TTC549 (cell line): ENCODE measurements at regions not wholly inside any gene's neighbourhood (a gene's known extent, or its start where the extent isn't known, plus 50 kb on each side); places are given as distances from the start of the nearest gene placed in this dataset.
A peak's percentile ranks its signal among the peaks of the same experiment; 100 is the strongest.

Source experiments
- FAIRE-seq: peaks from 2 replicates; lab custom pipeline; 2012; peaks lifted over from hg19 to GRCh38; lab: Jason Lieb, UNC

- no peak for FAIRE-seq
Measured at GRCh38 chr1:198040880-198041279, 115.9 kb upstream of the NEK7 start.

GRCh38 chr1:198042168-198042567, 114.6 kb upstream of the NEK7 start:
- no peak for FAIRE-seq

GRCh38 chr1:198047913-198048312, 108.9 kb upstream of the NEK7 start:
- no peak for FAIRE-seq

DNA sequence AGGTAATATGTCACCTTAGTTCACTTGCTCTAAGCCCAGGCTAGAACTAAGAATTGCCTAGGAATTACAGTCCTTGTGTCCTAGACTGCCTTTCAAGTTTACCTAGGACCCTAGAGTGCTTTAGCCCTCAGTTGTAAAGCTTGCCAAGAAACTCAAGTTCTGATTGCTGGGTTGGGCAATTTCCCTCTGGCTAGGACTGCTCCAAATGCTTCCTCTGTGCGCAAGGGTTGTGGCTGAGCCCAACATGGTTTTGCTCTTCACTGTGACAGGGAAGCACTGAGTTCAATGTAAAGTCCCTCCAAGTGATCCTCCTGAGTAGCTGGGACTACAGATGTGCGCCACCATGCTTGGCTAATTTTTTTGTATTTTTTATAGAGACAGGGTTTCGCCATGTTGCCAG, 102.3 kb upstream of the NEK7 start:
- no peak for FAIRE-seq

- FAIRE-seq: no peak
Measured at GRCh38 chr1:198056255-198056654, 100.5 kb upstream of the NEK7 start.

DNA sequence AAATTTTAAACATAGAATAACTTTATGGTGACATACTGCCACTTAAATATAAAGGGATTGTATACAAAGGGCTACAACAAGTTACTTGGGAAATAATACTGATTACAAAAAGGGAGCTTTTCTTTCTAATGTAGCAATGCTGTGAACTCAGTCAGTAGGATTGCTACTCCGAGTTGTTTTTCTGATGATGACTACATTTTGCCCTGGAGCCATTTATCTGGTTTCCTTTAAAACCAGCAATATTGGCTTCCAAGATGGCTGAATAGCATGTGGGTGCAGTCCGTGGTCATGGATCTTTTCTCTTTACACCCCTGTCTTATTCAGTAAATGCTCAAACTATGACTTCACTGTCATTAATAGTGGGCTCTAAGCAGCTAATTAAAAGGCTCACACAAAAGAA, 92.6 kb upstream of the NEK7 start:
- FAIRE-seq: no peak

GRCh38 chr1:198068285-198068684, 88.5 kb upstream of the NEK7 start:
- no peak for FAIRE-seq

DNA sequence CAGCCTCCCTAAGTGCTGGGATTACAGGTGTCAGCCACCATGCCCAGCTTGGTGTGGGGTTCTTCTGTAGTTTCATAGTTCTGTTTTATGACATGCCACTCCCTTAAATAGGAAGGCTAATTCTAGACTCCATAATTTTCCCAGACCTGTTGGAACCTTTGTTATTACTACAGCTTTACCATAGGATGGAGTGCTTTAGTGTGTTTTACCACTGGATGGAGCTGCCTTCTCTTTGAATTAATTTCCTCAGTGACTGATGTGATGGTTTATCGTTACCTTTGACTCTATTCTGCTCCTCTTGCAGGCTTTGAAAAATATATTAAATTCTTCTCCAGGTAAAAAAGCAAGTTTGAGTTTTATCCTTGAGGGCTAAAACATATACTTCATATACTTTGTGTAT, 84.6 kb upstream of the NEK7 start:
- FAIRE-seq: no peak

DNA sequence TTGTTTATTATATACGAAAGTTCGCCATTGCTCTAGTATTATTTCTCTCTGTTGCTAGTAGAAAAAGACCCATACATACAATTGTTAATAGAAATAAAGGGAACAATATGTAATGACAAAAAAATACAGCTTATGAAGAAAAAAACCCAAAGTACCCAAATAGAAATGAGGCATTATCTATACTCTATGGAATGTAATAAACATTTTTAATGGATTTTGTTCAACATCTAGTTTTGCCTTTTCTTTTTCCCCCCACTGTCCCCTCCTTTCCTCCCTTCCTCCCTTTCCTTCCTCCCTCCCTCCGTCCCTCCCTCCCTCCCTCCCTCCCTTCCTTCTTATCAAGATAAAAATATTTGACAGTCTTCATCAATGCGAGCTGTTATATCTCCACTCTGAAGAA, 81.5 kb upstream of the NEK7 start:
- no peak for FAIRE-seq

DNA sequence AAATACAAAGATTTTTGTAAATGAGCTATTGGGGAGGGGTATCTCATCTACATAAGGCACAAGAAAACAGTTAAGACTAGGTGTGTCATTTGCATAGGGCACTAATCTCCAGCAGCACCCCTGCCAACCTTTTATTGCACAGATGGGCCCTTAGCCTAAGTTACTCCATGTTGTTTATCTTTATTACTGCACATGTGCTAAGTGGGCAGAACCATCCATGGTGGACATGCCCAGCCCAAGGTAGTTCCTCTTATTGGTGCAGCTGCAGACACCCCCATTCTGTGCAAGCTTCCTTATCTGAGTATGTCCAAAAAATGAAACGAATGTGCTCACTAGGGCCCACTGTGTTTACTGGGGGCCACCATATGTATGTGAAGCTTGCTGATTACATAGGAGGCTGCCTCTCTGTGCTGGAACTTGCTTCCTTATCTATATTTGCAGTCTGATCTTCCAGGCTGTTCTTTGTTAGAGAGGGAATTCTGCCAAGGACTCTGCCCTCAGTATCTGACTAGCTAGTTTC, 77.3 kb upstream of the NEK7 start:
- no peak for FAIRE-seq

DNA sequence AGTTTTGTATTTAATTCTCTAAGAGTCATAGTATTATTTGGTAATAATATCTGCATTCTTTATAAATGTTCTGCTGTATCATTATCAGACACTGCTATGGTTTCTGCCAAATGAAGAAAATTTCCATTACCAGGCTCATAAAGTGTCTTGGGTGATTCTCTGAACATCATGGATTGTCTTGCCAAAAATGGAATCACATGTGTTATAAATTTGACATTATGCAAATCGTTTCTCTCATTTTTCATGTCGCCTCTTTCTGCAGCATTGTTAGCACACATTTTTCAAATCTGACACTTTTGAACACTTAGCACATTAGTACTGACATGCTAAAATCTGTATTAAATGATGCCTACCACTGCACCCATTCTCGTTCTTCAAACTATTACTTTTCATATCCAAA, 74.2 kb upstream of the NEK7 start:
- FAIRE-seq: no peak

DNA sequence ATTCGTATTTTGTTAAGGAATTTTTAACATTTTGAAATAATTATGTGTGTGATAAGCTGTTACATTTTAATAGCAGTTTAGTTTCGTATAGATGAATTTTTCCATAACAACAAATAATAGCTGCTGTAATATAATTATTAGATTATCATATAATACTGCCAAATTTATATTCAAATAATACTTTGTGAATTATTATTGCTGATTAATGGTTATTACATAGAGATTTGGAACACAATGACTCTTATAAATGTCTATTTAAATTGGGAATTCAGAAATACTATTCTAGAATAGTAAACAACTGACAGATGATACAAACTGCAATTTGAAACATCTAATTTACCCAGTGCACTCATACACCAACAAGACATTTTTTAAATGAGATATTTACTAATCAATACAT, 73.2 kb upstream of the NEK7 start:
- peak; percentile 90 for FAIRE-seq

DNA sequence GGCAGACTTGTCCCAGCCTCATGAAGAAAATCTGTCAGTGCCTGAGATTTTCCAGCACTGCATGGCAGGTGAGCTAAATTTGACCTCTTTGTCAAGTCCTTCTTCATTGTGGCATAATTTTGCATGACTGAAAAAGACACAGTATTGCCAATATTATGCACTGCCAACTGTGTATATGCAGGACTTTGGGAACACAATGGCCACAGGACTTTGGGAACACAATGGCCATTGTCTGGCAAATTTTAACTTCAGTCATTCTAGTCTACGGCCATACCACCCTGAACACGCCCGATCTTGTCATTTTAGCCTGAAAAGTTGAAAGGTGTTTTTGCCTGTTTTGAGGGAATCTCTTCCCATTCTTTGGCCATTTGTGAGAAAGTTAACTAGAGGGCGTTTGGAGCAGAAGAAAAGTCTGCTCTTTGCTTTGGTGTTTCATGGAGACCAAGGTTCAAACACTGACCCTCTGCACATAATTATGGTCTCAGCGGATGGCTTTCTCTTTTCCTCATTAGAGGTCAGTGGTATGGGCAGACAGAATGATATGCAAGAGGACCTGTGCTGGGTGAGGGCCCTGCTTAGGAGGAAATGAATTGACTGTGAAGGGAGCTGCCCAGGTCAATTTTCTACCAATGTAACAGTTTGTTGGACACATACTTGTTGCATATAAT, 72.4 kb upstream of the NEK7 start:
- no peak for FAIRE-seq

DNA sequence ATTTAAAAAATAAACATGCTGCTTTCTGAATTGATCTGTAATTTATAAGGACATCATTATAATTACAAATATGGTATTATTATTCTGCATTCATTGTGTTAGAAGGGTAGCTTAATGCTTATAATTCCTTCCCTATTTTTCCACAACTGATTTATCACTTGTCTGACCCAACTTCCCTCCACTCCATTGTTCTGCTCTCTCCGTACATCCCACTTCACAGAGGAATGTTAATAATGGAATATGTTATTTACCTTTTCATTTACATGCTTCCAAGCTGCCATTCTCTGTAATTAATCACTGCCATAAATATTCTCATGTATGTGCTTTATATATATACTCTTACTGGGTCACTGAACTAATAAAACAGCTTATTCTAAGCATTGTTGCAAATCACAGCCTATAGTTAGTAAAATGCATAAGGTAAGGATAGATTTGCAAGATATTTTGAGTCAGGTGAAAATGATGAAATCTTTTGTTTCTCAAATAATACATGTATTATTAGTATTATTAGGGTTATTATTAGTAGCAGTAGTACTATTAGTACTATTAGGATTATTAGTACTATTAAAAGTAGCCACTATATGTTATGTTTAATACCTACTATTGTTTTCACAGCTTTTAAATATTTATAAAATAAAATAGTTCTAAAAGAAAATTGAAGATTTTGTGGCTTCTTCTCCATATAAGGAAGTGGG, 70.6 kb upstream of the NEK7 start:
- FAIRE-seq: peak; percentile 39

GRCh38 chr1:198087831-198088230, 69.0 kb upstream of the NEK7 start:
- FAIRE-seq: no peak

- FAIRE-seq: peak; percentile 96
Measured at GRCh38 chr1:198088360-198089071, 68.3 kb upstream of the NEK7 start.

- no peak for FAIRE-seq
Measured at GRCh38 chr1:198096390-198096789, 60.4 kb upstream of the NEK7 start.

GRCh38 chr1:198099755-198100154, 57.0 kb upstream of the NEK7 start:
- FAIRE-seq: no peak

GRCh38 chr1:198101716-198102453, 54.9 kb upstream of the NEK7 start:
- no peak for FAIRE-seq

- FAIRE-seq: no peak
Measured at GRCh38 chr1:198102454-198102827, 54.4 kb upstream of the NEK7 start.

- no peak for FAIRE-seq
Measured at GRCh38 chr1:198105185-198105584, 51.6 kb upstream of the NEK7 start.

DNA sequence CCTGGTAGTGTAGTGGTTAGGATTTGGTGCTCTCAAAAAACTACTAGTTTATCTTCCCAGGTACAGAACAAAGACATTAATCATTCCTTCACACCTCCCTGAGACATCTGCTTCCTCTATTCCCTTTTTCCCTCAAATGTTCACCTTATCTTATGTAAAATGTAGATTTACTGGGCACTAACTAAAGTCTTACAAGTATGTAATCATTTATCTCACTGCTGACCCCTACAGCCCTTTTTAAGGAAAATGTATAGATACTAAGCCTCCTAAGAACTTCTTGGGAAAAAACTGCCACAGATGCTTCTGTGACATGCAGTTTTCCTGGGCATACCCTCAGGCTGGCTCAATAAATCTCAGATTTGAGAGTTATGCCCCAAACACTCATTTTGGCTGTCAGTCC, 50.8 kb upstream of the NEK7 start:
- no peak for FAIRE-seq
